ENCODE measurements at regions not wholly inside any gene's neighbourhood (a gene's known extent, or its start where the extent isn't known, plus 50 kb on each side); places are given as distances from the start of the nearest gene placed in this dataset.

DNA sequence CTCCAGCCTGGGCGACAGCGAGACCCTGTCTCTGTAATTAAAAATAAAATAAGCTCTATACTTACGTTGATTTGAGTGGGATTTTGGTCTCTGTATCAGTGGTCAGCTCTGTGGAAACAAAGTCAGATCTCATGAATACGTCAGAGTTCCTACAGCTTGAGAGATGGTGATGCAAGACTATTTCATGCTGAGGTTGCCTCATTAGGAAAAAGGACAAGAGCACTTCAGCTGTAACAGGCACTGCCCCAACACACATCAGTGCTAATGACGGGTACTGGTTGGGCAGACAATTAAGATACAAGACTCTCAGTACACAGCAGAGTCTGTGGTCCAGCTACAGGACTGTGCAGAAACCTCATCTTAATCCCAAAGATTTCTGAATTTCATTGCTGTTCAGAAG lies 246.4 kb upstream of the AMIGO2 start:
- ATAC-seq (ENCODE audit: low read depth) (no peak), DNase-seq (no peak)
- BruUV-seq (replicated peaks): no TSS peak
- Histone ChIP-seq H3K27ac (ENCODE audit: insufficient read depth, low read length) (no peak overlapping the region), H3K4me1 (ENCODE audit: control insufficient read depth, insufficient read depth, low read length) (no peaks in the 10 kb centered on the region), H3K9me1 (ENCODE audit: insufficient read depth, low read length) (no peaks in the 10 kb centered on the region), H2BK15ac (ENCODE audit: low read depth, low read length) (no peak overlapping the region), H3K79me1 (ENCODE audit: low read depth in 1 of 2, low read length in 2 of 2) (no peaks in the 10 kb centered on the region), H4K20me1 (ENCODE audit: insufficient read depth, low read length) (no peaks in the 10 kb centered on the region), H3K4ac (ENCODE audit: low read depth, low read length) (no peak overlapping the region), H3K27me3 (ENCODE audit: control insufficient read depth, insufficient read depth, low read length) (no peaks in the 10 kb centered on the region), H2AK9ac (replicated peaks; ENCODE audit: low read depth, low read length, poor library complexity) (no peak overlapping the region), H3K36me3 (ENCODE audit: control insufficient read depth, insufficient read depth, low read length) (no peaks in the 10 kb centered on the region), H2AK5ac (ENCODE audit: low read depth, low read length) (no peak overlapping the region), H3K18ac (ENCODE audit: low read depth, low read length) (no peak overlapping the region), H3K14ac (replicated peaks; ENCODE audit: low read depth, low read length) (no peak overlapping the region), H2BK20ac (ENCODE audit: low read depth, low read length) (no peak overlapping the region), H2AFZ (replicated peaks; ENCODE audit: low read length, poor library complexity) (no peak overlapping the region), H3K23ac (ENCODE audit: low read depth, low read length) (no peak overlapping the region), H4K5ac (ENCODE audit: low read depth, low read length) (no peak overlapping the region), H2BK120ac (ENCODE audit: low read depth, low read length) (no peak overlapping the region), H3K4me3 (ENCODE audit: insufficient read depth, low read depth, low read length) (no peak overlapping the region), H3K9me3 (ENCODE audit: control insufficient read depth, insufficient read depth, low read length) (no peaks in the 10 kb centered on the region), H3K9ac (ENCODE audit: low read depth, low read length) (no peak overlapping the region), H4K8ac (ENCODE audit: low read depth in 2 of 2, low read length in 2 of 2) (no peak overlapping the region), H3K56ac (ENCODE audit: extremely low read depth, insufficient read depth, low read length) (no peak overlapping the region), H2BK5ac (ENCODE audit: low read depth, low read length, poor library complexity, severe bottlenecking) (no peak overlapping the region), H4K91ac (ENCODE audit: insufficient read depth, low read depth, low read length) (no peak overlapping the region), H3K4me2 (ENCODE audit: low read depth, low read length) (no peak overlapping the region)
- no CpG with 5 or more reads among the region's 5 CpGs for WGBS, 2 experiments (ENCODE audit: extremely low coverage in 2 of 2, insufficient read length in 1 of 2)
- TF ChIP-seq MXI1 (IDR thresholded peaks at IDR 0.05; ENCODE audit: borderline replicate concordance, low read depth, low read length) (no peak), MAZ (IDR thresholded peaks at IDR 0.05; ENCODE audit: borderline replicate concordance, low read depth, low read length) (no peak), BHLHE40 (IDR thresholded peaks at IDR 0.05; ENCODE audit: low read depth, low read length) (no peak), FOS (IDR thresholded peaks at IDR 0.05; ENCODE audit: low read depth, low read length) (no peak), RCOR1 (IDR thresholded peaks at IDR 0.05; ENCODE audit: insufficient replicate concordance, low read length) (no peak), POLR2A (IDR thresholded peaks at IDR 0.05; ENCODE audit: low read depth, low read length) (no peak), CEBPB (IDR thresholded peaks at IDR 0.05; ENCODE audit: low read depth, low read length) (no peak), RAD21 (IDR thresholded peaks at IDR 0.05; ENCODE audit: low read length) (no peak), NFE2L2 (IDR thresholded peaks at IDR 0.05; ENCODE audit: low read depth, low read length) (no peak)
- TF ChIP-seq, protein P1, sequence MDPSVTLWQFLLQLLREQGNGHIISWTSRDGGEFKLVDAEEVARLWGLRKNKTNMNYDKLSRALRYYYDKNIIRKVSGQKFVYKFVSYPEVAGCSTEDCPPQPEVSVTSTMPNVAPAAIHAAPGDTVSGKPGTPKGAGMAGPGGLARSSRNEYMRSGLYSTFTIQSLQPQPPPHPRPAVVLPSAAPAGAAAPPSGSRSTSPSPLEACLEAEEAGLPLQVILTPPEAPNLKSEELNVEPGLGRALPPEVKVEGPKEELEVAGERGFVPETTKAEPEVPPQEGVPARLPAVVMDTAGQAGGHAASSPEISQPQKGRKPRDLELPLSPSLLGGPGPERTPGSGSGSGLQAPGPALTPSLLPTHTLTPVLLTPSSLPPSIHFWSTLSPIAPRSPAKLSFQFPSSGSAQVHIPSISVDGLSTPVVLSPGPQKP (IDR thresholded peaks at IDR 0.05; ENCODE audit: borderline replicate concordance, low read depth, low read length): no peak
- TF ChIP-seq, protein P2, sequence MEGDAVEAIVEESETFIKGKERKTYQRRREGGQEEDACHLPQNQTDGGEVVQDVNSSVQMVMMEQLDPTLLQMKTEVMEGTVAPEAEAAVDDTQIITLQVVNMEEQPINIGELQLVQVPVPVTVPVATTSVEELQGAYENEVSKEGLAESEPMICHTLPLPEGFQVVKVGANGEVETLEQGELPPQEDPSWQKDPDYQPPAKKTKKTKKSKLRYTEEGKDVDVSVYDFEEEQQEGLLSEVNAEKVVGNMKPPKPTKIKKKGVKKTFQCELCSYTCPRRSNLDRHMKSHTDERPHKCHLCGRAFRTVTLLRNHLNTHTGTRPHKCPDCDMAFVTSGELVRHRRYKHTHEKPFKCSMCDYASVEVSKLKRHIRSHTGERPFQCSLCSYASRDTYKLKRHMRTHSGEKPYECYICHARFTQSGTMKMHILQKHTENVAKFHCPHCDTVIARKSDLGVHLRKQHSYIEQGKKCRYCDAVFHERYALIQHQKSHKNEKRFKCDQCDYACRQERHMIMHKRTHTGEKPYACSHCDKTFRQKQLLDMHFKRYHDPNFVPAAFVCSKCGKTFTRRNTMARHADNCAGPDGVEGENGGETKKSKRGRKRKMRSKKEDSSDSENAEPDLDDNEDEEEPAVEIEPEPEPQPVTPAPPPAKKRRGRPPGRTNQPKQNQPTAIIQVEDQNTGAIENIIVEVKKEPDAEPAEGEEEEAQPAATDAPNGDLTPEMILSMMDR (conservative IDR thresholded peaks at IDR 0.05; ENCODE audit: low read depth, low read length): no peak
- TF ChIP-seq, protein P3, sequence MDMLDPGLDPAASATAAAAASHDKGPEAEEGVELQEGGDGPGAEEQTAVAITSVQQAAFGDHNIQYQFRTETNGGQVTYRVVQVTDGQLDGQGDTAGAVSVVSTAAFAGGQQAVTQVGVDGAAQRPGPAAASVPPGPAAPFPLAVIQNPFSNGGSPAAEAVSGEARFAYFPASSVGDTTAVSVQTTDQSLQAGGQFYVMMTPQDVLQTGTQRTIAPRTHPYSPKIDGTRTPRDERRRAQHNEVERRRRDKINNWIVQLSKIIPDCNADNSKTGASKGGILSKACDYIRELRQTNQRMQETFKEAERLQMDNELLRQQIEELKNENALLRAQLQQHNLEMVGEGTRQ (IDR thresholded peaks at IDR 0.05; ENCODE audit: low read depth, low read length): no peak
- CTCF ChIA-PET: no interaction called here
- POLR2A ChIA-PET (ENCODE audit: unreplicated experiment): no interaction called here
- dilution Hi-C loops (cut with HindIII; ENCODE audit: low sequenced_read_pairs, unreplicated experiment) (no loop called here), intact Hi-C loops (cut with micrococcal nuclease) (no loop called here), in situ Hi-C loops (cut with MboI; ENCODE audit: low sequenced_read_pairs) (no loop called here)
